K562 (cell line): ENCODE measurements at regions not wholly inside any gene's neighbourhood (a gene's known extent, or its start where the extent isn't known, plus 50 kb on each side); places are given as distances from the start of the nearest gene placed in this dataset.

Experiments
- ATAC-seq: fragments of 200-7000 bp; cut with Tn5 transposase; 3 replicates; pipeline ENCODE4 v1.9.1; 2020; ENCODE audit warnings: moderate library complexity
- BruUV-seq: library from RNA; stranded (reverse); fragments of 400-500 nt; replicated peaks from 2 replicates; lab custom pipeline; 2021; lab: Mats Ljungman, UMichigan
- CTCF ChIA-PET: fragments of 300-600 bp; formaldehyde crosslinking; extraction: SDS; loops from one replicate; lab custom pipeline; 2021; ENCODE audit warnings: low intra/inter-chr PET ratio; lab: Yijun Ruan, JAX
- POLR2A ChIA-PET: fragments of 300-600, 350-650 bp; sonication (Branson Sonifier 250); formaldehyde crosslinking; extraction: SDS; loops from one replicate; lab custom pipeline; 2021; ENCODE audit warnings: antibody characterized with exemption, inconsistent platforms; lab: Yijun Ruan, JAX
- DNase-seq, 4 experiments: peaks; one replicate each; pipeline versions ENCODE4 v3.0.0 to v3.0.0-alpha.2; 2011 to 2018; ENCODE audit warnings: low spot score in 3 of 4, mixed read lengths in 3 of 4; ENCODE audit errors: extremely low read depth in 1 of 4
- FAIRE-seq: peaks from 2 replicates; lab custom pipeline; 2011; peaks lifted over from hg19 to GRCh38; lab: Jason Lieb, UNC
- H2AFZ ChIP-seq: 2 replicates; pipeline ENCODE4 v1.6.0; 2011; ENCODE audit warnings: low read depth, low read length, control low read depth, inconsistent platforms
- H3K27ac ChIP-seq: fragments of 200-600 bp; 3 replicates; pipeline ENCODE4 v1.8.0; 2011; ENCODE audit warnings: low read depth, mild to moderate bottlenecking, control low read depth, inconsistent platforms, low read length, moderate library complexity, mixed read lengths; ENCODE audit errors: extremely low read depth
- H3K27me3 ChIP-seq, 2 experiments: fragments of 300-600 bp in 1 of 2; 2 replicates in 1 of 2; 3 replicates in 1 of 2; pipeline versions ENCODE4 v1.6.0 to v1.8.0; 2011; ENCODE audit warnings: inconsistent platforms in 2 of 2, low read length in 2 of 2, mild to moderate bottlenecking in 1 of 2, mixed read lengths in 1 of 2, moderate library complexity in 1 of 2; ENCODE audit not compliant: control insufficient read depth in 2 of 2, insufficient read depth in 2 of 2
- H3K36me3 ChIP-seq: fragments of 300-600 bp; 3 replicates; pipeline ENCODE4 v1.8.0; 2011; ENCODE audit warnings: mild to moderate bottlenecking, low read length, inconsistent platforms; ENCODE audit not compliant: control insufficient read depth, insufficient read depth
- H3K4me1 ChIP-seq, 2 experiments: fragments of 200-600 bp in 1 of 2; replicated peaks in 1 of 2; 2 replicates in 1 of 2; 3 replicates in 1 of 2; pipeline versions ENCODE4 v1.5.1 to v1.8.0; 2011; ENCODE audit warnings: inconsistent platforms in 2 of 2, low read length in 2 of 2, mild to moderate bottlenecking in 1 of 2, mixed read lengths in 1 of 2, moderate library complexity in 1 of 2; ENCODE audit not compliant: control insufficient read depth in 2 of 2, insufficient read depth in 2 of 2
- H3K4me2 ChIP-seq: 2 replicates; pipeline ENCODE4 v1.6.1; 2011; ENCODE audit warnings: low read length, control low read depth, inconsistent platforms, mixed read lengths; ENCODE audit not compliant: insufficient read depth
- H3K4me3 ChIP-seq: fragments of 200-600 bp; sonication (generic), shearing (Covaris generic); 2 replicates; pipeline ENCODE4 v1.5.1; 2016; ENCODE audit warnings: control low read depth, inconsistent platforms
- H3K79me2 ChIP-seq: fragments of 200-600 bp; 3 replicates; pipeline ENCODE4 v1.8.0; 2011; ENCODE audit warnings: low read length, inconsistent platforms; ENCODE audit not compliant: control insufficient read depth, insufficient read depth
- H3K9ac ChIP-seq, 2 experiments: 2 replicates each; pipeline versions ENCODE4 v1.6.0 to v1.6.1; 2011; ENCODE audit warnings: low read depth in 2 of 2, low read length in 2 of 2, control low read depth in 1 of 2, inconsistent platforms in 1 of 2, mild to moderate bottlenecking in 1 of 2, mixed read lengths in 1 of 2; ENCODE audit not compliant: insufficient read depth in 1 of 2
- H3K9me1 ChIP-seq: one replicate; pipeline ENCODE4 v1.6.0; 2011; ENCODE audit warnings: inconsistent platforms, mild to moderate bottlenecking, low read length, moderate library complexity; ENCODE audit not compliant: control insufficient read depth, insufficient read depth
- H3K9me3 ChIP-seq: replicated peaks from 2 replicates; pipeline ENCODE4 v1.5.1; 2011; ENCODE audit warnings: low read depth, low read length, inconsistent platforms; ENCODE audit not compliant: control insufficient read depth, insufficient read depth
- H4K20me1 ChIP-seq: replicated peaks from 2 replicates; pipeline ENCODE4 v1.6.1; 2011; ENCODE audit warnings: low read length, inconsistent platforms, mixed read lengths; ENCODE audit not compliant: control insufficient read depth, insufficient read depth
- ARID1B ChIP-seq: fragments of 450-650 bp; IDR thresholded peaks from 2 replicates; pipeline ENCODE4 v1.6.1; 2016; ENCODE audit warnings: antibody characterized with exemption, mild to moderate bottlenecking, inconsistent platforms
- BHLHE40 ChIP-seq: IDR thresholded peaks from 2 replicates; pipeline ENCODE4 v1.6.1; 2011; ENCODE audit warnings: low read length, improper control_type of control experiment
- CHCHD3 ChIP-seq: fragments of 250-450 bp; sonication (Bioruptor Pico); IDR thresholded peaks from 2 replicates; pipeline ENCODE4 v2.1.2; 2022; ENCODE audit warnings: mild to moderate bottlenecking
- CTCF ChIP-seq, 3 experiments: IDR thresholded peaks in 2 of 3; conservative IDR thresholded peaks in 1 of 3; 2 replicates each; pipeline ENCODE4 v1.5.1; 2011 to 2012; ENCODE audit warnings: low read length in 3 of 3, mild to moderate bottlenecking in 3 of 3, control low read depth in 2 of 3, improper control_type of control experiment in 1 of 3, inconsistent platforms in 1 of 3, low read depth in 1 of 3, mixed read lengths in 1 of 3, moderate library complexity in 1 of 3; ENCODE audit not compliant: insufficient read depth in 2 of 3
- HNRNPL ChIP-seq: fragments of 200-400 bp; formaldehyde crosslinking; IDR thresholded peaks from 2 replicates; pipeline ENCODE4 v1.6.1; 2017; ENCODE audit warnings: low read depth, mild to moderate bottlenecking, low read length
- NBN ChIP-seq: fragments of 450-650 bp; IDR thresholded peaks from 2 replicates; pipeline ENCODE4 v1.6.1; 2016; ENCODE audit warnings: low read depth, mild to moderate bottlenecking
- TRIM24 ChIP-seq, 2 experiments: fragments of 450-650 bp; IDR thresholded peaks; 2 replicates each; pipeline ENCODE4 v1.6.1; 2016
- WGBS: fragments of 100-300 bp; shearing (Covaris generic); methylation state at CpG from one replicate; pipeline ENCODE4 v1.1.6; 2016; ENCODE audit warnings: low coverage, mixed read lengths; ENCODE audit not compliant: insufficient coverage; ENCODE audit errors: missing lambda C conversion rate; 5-methylcytosine and 5-hydroxymethylcytosine counted together
- in situ Hi-C: fragments of 300-500 bp; cut with MboI; formaldehyde crosslinking; loops from 4 replicates; pipeline ENCODE4 v1.15.0; 2018; ENCODE audit warnings: inconsistent platforms, mixed read lengths
- intact Hi-C: fragments of 100-400 bp; cut with micrococcal nuclease; formaldehyde crosslinking; loops from 2 replicates; pipeline ENCODE4 v1.14.2; 2022
- TF ChIP-seq, protein P1 (sequence below), 2 experiments: fragments of 250-450 bp in 1 of 2; fragments of 450-650 bp in 1 of 2; sonication (Bioruptor Pico) in 1 of 2; IDR thresholded peaks; 2 replicates each; pipeline versions ENCODE4 v1.6.1 to v1.8.0; 2016 to 2021; ENCODE audit warnings: mild to moderate bottlenecking in 2 of 2, moderate library complexity in 2 of 2, missing compliant biosample characterization in 1 of 2, missing genetic modification characterization in 1 of 2

DNA sequence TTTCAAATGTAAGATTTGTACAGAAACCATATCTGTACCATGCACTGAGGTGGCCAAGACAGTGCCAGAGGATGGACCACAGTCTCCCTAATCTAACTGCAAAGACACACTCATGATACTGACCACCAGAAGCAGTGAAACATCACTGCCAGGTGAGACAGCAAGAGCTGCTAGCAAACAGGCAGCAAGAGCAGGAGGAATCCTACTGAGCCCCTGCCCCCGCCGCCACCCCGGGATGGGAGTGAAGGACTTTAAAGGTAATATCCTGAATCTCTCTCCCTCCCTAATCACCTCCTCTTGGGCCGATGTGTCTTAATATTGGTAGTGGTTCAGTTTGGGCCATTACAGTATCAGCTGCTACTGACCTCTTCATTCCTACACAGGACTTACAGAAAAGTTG lies 144.3 kb downstream of the XPNPEP1 start:
- no TSS peak for BruUV-seq
- 0% methylated on average over 4 of the region's 4 CpGs for WGBS
- Histone ChIP-seq H4K20me1 (no peaks in the 10 kb centered on the region), H3K4me1 (no peaks in the 10 kb centered on the region), H3K79me2 (no peaks in the 10 kb centered on the region), H3K36me3 (no peaks in the 10 kb centered on the region)
- DNase-seq, result no peak
- CTCF ChIA-PET, result no interaction called here
- in situ Hi-C loops, result no loop called here
- POLR2A ChIA-PET, result no interaction called here
- TF ChIP-seq ARID1B (no peak), HNRNPL (no peak), TRIM24 (IDR thresholded peaks at IDR 0.05) (no peak), BHLHE40 (no peak), CHCHD3 (CRISPR knock-in tag) (no peak)
- TF ChIP-seq, protein P1, sequence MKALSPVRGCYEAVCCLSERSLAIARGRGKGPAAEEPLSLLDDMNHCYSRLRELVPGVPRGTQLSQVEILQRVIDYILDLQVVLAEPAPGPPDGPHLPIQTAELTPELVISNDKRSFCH (CRISPR knock-in tag; IDR thresholded peaks at IDR 0.05), result no peak
- TF ChIP-seq, protein P1 (tag; IDR thresholded peaks at IDR 0.05), result no peak
- TF ChIP-seq, all 486 proteins: peak for 0
- H3K27me3 ChIP-seq, result no peaks in the 10 kb centered on the region
- no peak overlapping the region for H3K4me2 ChIP-seq
- no peak overlapping the region for H3K4me3 ChIP-seq
- H3K9ac ChIP-seq, result no peak overlapping the region
- H2AFZ ChIP-seq, result no peak overlapping the region
- H3K9me1 ChIP-seq, result no peaks in the 10 kb centered on the region
- no peaks in the 10 kb centered on the region for H3K9me3 ChIP-seq
- no peak overlapping the region for H3K27ac ChIP-seq
- intact Hi-C loops, result no loop called here
- FAIRE-seq, result no peak
- no peak for ATAC-seq

DNA sequence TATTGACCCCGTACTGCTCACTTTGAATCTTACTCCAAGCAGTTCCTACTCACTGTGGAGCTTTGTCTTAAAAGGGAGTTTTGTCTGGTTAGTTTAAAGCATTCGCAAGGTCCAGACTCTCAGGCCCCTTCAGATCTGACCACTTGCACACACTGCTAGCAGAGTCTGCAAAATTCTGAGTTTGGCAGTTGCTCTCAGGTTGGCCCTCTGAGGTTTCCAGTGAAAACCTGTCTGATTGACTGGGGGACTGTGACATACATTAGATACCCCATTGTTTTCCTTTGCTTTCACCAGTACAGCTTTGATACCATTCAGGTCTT lies 149.2 kb downstream of the XPNPEP1 start:
- WGBS, result 0% methylated on average over 1 of the region's 2 CpGs
- Histone ChIP-seq H2AFZ (no peak overlapping the region), H4K20me1 (no peaks in the 10 kb centered on the region), H3K27ac (no peak overlapping the region), H3K4me1 (no peaks in the 10 kb centered on the region), H3K4me2 (no peak overlapping the region), H3K27me3 (no peaks in the 10 kb centered on the region), H3K79me2 (no peaks in the 10 kb centered on the region), H3K9me3 (no peaks in the 10 kb centered on the region), H3K36me3 (no peaks in the 10 kb centered on the region), H3K9ac (no peak overlapping the region), H3K4me3 (no peak overlapping the region), H3K9me1 (no peaks in the 10 kb centered on the region)
- in situ Hi-C loops, result no loop called here
- POLR2A ChIA-PET, result no interaction called here
- ATAC-seq (no peak; the same call in 2 of the 3 replicates), DNase-seq (no peak), FAIRE-seq (no peak)
- no TSS peak for BruUV-seq
- CTCF ChIA-PET, result no interaction called here
- intact Hi-C loops, result no loop called here
- TF ChIP-seq CTCF (IDR thresholded peaks at IDR 0.05 in 2 of 3, conservative IDR thresholded peaks at IDR 0.05 in 1 of 3; ENCODE audit: insufficient read depth in 2 of 3, low read depth in 1 of 3, low read length in 3 of 3) (0 out of 6 replicates have a peak, but pooled peaks of 1 of the 3 experiments have one; percentile 2), NBN (no peak)
